GM19455 (cell line): ENCODE measurements at regions not wholly inside any gene's neighbourhood (a gene's known extent, or its start where the extent isn't known, plus 50 kb on each side); places are given as distances from the start of the nearest gene placed in this dataset.
"Not testable (repeated sequence)": the region's sequence is repeated elsewhere in the genome, so short reads cannot be mapped to it uniquely, and the experiment has no call there.

Source experiments
- ATAC-seq: cut with Tn5 transposase; IDR thresholded peaks from one replicate; pipeline ENCODE4 v1.9.1; 2021; ENCODE audit not compliant: unreplicated experiment

GRCh38 chr1:78291872-78292271, 198.9 kb upstream of the PTGFR start:
- no peak for ATAC-seq

- ATAC-seq, result no peak
Measured at GRCh38 chr1:78292361-78292760, 198.4 kb upstream of the PTGFR start.

GRCh38 chr1:78297836-78298235, 192.9 kb upstream of the PTGFR start:
- ATAC-seq, result no peak

- no peak for ATAC-seq
Measured at GRCh38 chr1:78298349-78298748, 192.4 kb upstream of the PTGFR start.

GRCh38 chr1:78301141-78301540, 189.6 kb upstream of the PTGFR start:
- ATAC-seq, result no peak

GRCh38 chr1:78303620-78304019, 187.2 kb upstream of the PTGFR start:
- ATAC-seq, result no peak

- no peak for ATAC-seq
Measured at GRCh38 chr1:78304341-78304740, 186.4 kb upstream of the PTGFR start.

GRCh38 chr1:78304761-78305160, 186.0 kb upstream of the PTGFR start:
- no peak for ATAC-seq

- ATAC-seq, result not testable (repeated sequence)
Measured at GRCh38 chr1:78310261-78310660, 180.5 kb upstream of the PTGFR start.

- no peak for ATAC-seq
Measured at GRCh38 chr1:78318011-78318410, 172.8 kb upstream of the PTGFR start.

GRCh38 chr1:78319603-78320002, 171.2 kb upstream of the PTGFR start:
- no peak for ATAC-seq

GRCh38 chr1:78322928-78323680, 167.7 kb upstream of the PTGFR start:
- no peak for ATAC-seq

GRCh38 chr1:78325293-78325692, 165.5 kb upstream of the PTGFR start:
- no peak for ATAC-seq

GRCh38 chr1:78329475-78329874, 161.3 kb upstream of the PTGFR start:
- ATAC-seq, result no peak

- ATAC-seq, result no peak
Measured at GRCh38 chr1:78331799-78332198, 159.0 kb upstream of the PTGFR start.

- ATAC-seq, result peak; percentile 92
Measured at GRCh38 chr1:78333502-78333901, 157.3 kb upstream of the PTGFR start.

GRCh38 chr1:78334114-78334513, 156.7 kb upstream of the PTGFR start:
- ATAC-seq, result no peak

GRCh38 chr1:78334952-78335351, 155.8 kb upstream of the PTGFR start:
- no peak for ATAC-seq

GRCh38 chr1:78336751-78337150, 154.0 kb upstream of the PTGFR start:
- not testable (repeated sequence) for ATAC-seq

GRCh38 chr1:78339490-78339889, 151.3 kb upstream of the PTGFR start:
- no peak for ATAC-seq

GRCh38 chr1:78340006-78340405, 150.8 kb upstream of the PTGFR start:
- ATAC-seq, result no peak

GRCh38 chr1:78348496-78349284, 142.1 kb upstream of the PTGFR start:
- ATAC-seq, result no peak
